Cardiac fibroblast (primary cell): ENCODE measurements at regions not wholly inside any gene's neighbourhood (a gene's known extent, or its start where the extent isn't known, plus 50 kb on each side); places are given as distances from the start of the nearest gene placed in this dataset.

Experiments
- DNase-seq, 2 donors: peaks; one replicate each; pipeline versions ENCODE4 v3.0.0 to v3.0.0-alpha.2; 2010; ENCODE audit warnings: low read depth in 2 of 2
- H3K4me3 ChIP-seq, 2 donors: replicated peaks in 1 of 2; 1 replicate in 1 of 2; 2 replicates in 1 of 2; pipeline ENCODE4 v1.5.1; 2011; ENCODE audit warnings: low read depth in 2 of 2, low read length in 2 of 2, mild to moderate bottlenecking in 2 of 2, moderate library complexity in 1 of 2
- CTCF ChIP-seq: IDR thresholded peaks from one replicate; pipeline ENCODE4 v1.5.1; 2011; ENCODE audit warnings: low read depth, mild to moderate bottlenecking, low read length, inconsistent platforms

- TF ChIP-seq CTCF: no peak
- H3K4me3 ChIP-seq: no peak overlapping the region
- no peak for DNase-seq
Measured at GRCh38 chr21:26652854-26653253, 79.8 kb upstream of the CYYR1 start.

- no peak overlapping the region for H3K4me3 ChIP-seq
- TF ChIP-seq CTCF: no peak
- no peak for DNase-seq
Measured at GRCh38 chr21:26641062-26641461, 68.0 kb upstream of the CYYR1 start.

- DNase-seq: no peak
- no peak for TF ChIP-seq CTCF
Measured at GRCh38 chr21:26637201-26637745, 64.2 kb upstream of the CYYR1 start.

GRCh38 chr21:26635681-26636080 lies 62.6 kb upstream of the CYYR1 start:
- no peak for TF ChIP-seq CTCF
- DNase-seq: no peak
- no peak overlapping the region for H3K4me3 ChIP-seq

More at GRCh38 chr21:26637201-26637745, 64.2 kb upstream of the CYYR1 start:
- H3K4me3 ChIP-seq: no peak overlapping the region

GRCh38 chr21:26632691-26633090 lies 59.6 kb upstream of the CYYR1 start:
- H3K4me3 ChIP-seq: no peak overlapping the region
- DNase-seq: no peak
- TF ChIP-seq CTCF: no peak

GRCh38 chr21:26626187-26626586 lies 53.1 kb upstream of the CYYR1 start:
- no peak overlapping the region for H3K4me3 ChIP-seq
- DNase-seq: no peak
- no peak for TF ChIP-seq CTCF

GRCh38 chr21:26624983-26625519 lies 52.0 kb upstream of the CYYR1 start:
- no peak for DNase-seq
- no peak overlapping the region for H3K4me3 ChIP-seq
- no peak for TF ChIP-seq CTCF
